ENCODE measurements at regions not wholly inside any gene's neighbourhood (a gene's known extent, or its start where the extent isn't known, plus 50 kb on each side); places are given as distances from the start of the nearest gene placed in this dataset.
A peak's percentile ranks its signal among the peaks of the same experiment; 100 is the strongest.

DNA sequence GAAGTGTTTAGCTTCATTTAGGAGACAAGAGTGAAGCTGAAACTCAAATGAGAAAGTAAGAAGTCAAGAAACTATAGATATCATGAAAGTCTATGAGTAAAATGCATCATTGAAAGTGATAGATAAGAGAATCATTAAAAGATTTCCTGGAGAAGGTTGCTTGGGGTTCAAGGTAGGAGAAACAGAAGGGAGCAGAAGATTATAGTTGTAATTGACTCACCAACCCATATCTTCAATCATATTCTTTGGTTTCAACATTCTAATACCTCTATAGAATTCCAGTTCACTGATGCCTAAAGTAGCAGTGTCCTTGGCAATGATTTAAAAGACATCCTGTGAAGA is 365.7 kb upstream of the RIOK2 start:
- Histone ChIP-seq H3K9me3 (ENCODE audit: low read depth, low read length, poor library complexity, severe bottlenecking) (no peaks in the 10 kb centered on the region), H3K36me3 (ENCODE audit: insufficient read depth, low read length, poor library complexity, severe bottlenecking) (no peaks in the 10 kb centered on the region), H3K27me3 (replicated peaks; ENCODE audit: insufficient read depth, low read depth, low read length, poor library complexity) (no peaks in the 10 kb centered on the region), H3K4me1 (ENCODE audit: insufficient read depth, low read length, poor library complexity, severe bottlenecking) (peaks cover 3% of the 10 kb centered on the region), H3K27ac (ENCODE audit: low read depth, low read length, poor library complexity, severe bottlenecking) (no peak overlapping the region), H3K4me3 (ENCODE audit: low read depth, low read length, poor library complexity, severe bottlenecking) (no peak overlapping the region)
- intact Hi-C loops (cut with micrococcal nuclease; ENCODE audit: unreplicated experiment) = no loop called here
- CTCF ChIA-PET = no interaction called here
- TF ChIP-seq, protein P1, sequence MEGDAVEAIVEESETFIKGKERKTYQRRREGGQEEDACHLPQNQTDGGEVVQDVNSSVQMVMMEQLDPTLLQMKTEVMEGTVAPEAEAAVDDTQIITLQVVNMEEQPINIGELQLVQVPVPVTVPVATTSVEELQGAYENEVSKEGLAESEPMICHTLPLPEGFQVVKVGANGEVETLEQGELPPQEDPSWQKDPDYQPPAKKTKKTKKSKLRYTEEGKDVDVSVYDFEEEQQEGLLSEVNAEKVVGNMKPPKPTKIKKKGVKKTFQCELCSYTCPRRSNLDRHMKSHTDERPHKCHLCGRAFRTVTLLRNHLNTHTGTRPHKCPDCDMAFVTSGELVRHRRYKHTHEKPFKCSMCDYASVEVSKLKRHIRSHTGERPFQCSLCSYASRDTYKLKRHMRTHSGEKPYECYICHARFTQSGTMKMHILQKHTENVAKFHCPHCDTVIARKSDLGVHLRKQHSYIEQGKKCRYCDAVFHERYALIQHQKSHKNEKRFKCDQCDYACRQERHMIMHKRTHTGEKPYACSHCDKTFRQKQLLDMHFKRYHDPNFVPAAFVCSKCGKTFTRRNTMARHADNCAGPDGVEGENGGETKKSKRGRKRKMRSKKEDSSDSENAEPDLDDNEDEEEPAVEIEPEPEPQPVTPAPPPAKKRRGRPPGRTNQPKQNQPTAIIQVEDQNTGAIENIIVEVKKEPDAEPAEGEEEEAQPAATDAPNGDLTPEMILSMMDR (conservative IDR thresholded peaks at IDR 0.05; ENCODE audit: low read depth, low read length) = no peak
- TF ChIP-seq EZH2 (IDR thresholded peaks at IDR 0.05; ENCODE audit: borderline replicate concordance, low read depth, low read length, poor library complexity, severe bottlenecking) = no peak
- POLR2A ChIA-PET (ENCODE audit: low non-redundant PET) = no interaction called here
- BruUV-seq (replicated peaks) = no TSS peak
- no peak for DNase-seq (ENCODE audit: low spot score)

DNA sequence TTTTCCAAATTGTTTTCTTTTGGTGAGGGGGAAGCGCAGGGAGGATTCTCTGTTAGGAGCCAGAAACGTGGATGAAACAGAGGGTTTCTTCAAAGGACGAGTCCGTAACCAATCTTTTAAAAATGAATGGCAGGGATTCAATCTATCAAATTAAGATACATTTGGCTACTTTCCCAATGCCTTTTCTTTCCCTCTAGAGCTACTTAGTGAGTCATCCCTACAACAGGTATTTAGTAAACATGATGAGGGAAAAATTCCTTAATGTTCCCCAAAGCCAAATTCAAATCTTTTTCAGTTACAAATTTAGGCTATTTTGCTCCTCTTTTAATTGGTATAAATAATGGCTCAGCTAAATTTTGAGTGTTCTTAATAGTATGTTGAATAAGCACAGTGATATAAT is 366.4 kb upstream of the RIOK2 start:
- DNase-seq (ENCODE audit: low spot score) = no peak
- no peaks in the 10 kb centered on the region for H3K36me3 ChIP-seq (ENCODE audit: insufficient read depth, low read length, poor library complexity, severe bottlenecking)
- ChIA-PET CTCF (no interaction called here), POLR2A (ENCODE audit: low non-redundant PET) (no interaction called here)
- no peaks in the 10 kb centered on the region for H3K27me3 ChIP-seq (replicated peaks; ENCODE audit: insufficient read depth, low read depth, low read length, poor library complexity)
- TF ChIP-seq EZH2 (IDR thresholded peaks at IDR 0.05; ENCODE audit: borderline replicate concordance, low read depth, low read length, poor library complexity, severe bottlenecking) = no peak
- TF ChIP-seq, protein P1 (conservative IDR thresholded peaks at IDR 0.05; ENCODE audit: low read depth, low read length) = no peak
- no TSS peak for BruUV-seq (replicated peaks)
- peaks cover 3% of the 10 kb centered on the region for H3K4me1 ChIP-seq (ENCODE audit: insufficient read depth, low read length, poor library complexity, severe bottlenecking)
- no peaks in the 10 kb centered on the region for H3K9me3 ChIP-seq (ENCODE audit: low read depth, low read length, poor library complexity, severe bottlenecking)
- intact Hi-C loops (cut with micrococcal nuclease; ENCODE audit: unreplicated experiment) = no loop called here
- H3K27ac ChIP-seq (ENCODE audit: low read depth, low read length, poor library complexity, severe bottlenecking) = no peak overlapping the region
- no peak overlapping the region for H3K4me3 ChIP-seq (ENCODE audit: low read depth, low read length, poor library complexity, severe bottlenecking)

DNA sequence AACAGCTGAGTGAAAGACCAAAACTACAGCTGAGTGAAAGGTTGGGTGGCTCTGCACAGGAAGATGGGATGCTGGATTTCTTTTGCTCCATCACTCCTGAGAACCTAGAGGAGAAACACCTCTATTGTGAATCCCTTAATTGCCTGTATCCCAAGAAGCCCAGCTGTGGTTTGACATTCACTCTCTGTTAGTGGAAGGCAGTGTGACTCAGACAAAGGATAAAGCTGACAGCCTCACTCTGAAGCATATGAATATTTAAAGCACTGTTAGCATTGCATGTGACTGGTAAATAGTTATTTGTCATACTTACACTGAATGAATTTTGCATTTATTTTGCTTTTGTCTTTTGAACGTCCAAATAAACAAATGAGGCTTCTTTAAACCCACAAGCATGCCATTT is 367.1 kb upstream of the RIOK2 start:
- Histone ChIP-seq H3K27me3 (replicated peaks; ENCODE audit: insufficient read depth, low read depth, low read length, poor library complexity) (no peaks in the 10 kb centered on the region), H3K9me3 (ENCODE audit: low read depth, low read length, poor library complexity, severe bottlenecking) (no peaks in the 10 kb centered on the region), H3K4me3 (ENCODE audit: low read depth, low read length, poor library complexity, severe bottlenecking) (no peak overlapping the region), H3K27ac (ENCODE audit: low read depth, low read length, poor library complexity, severe bottlenecking) (no peak overlapping the region), H3K36me3 (ENCODE audit: insufficient read depth, low read length, poor library complexity, severe bottlenecking) (no peaks in the 10 kb centered on the region), H3K4me1 (ENCODE audit: insufficient read depth, low read length, poor library complexity, severe bottlenecking) (peaks cover 3% of the 10 kb centered on the region)
- no TSS peak for BruUV-seq (replicated peaks)
- no peak for TF ChIP-seq EZH2 (IDR thresholded peaks at IDR 0.05; ENCODE audit: borderline replicate concordance, low read depth, low read length, poor library complexity, severe bottlenecking)
- TF ChIP-seq, protein P1 (conservative IDR thresholded peaks at IDR 0.05; ENCODE audit: low read depth, low read length) = no peak
- CTCF ChIA-PET = no interaction called here
- intact Hi-C loops (cut with micrococcal nuclease; ENCODE audit: unreplicated experiment) = no loop called here
- peak; percentile 8 for DNase-seq (ENCODE audit: low spot score)
- POLR2A ChIA-PET (ENCODE audit: low non-redundant PET) = no interaction called here
